GM21390 (cell line): ENCODE measurements at regions not wholly inside any gene's neighbourhood (a gene's known extent, or its start where the extent isn't known, plus 50 kb on each side); places are given as distances from the start of the nearest gene placed in this dataset.
"Not testable (repeated sequence)": the region's sequence is repeated elsewhere in the genome, so short reads cannot be mapped to it uniquely, and the experiment has no call there.

Source experiments
- ATAC-seq: cut with Tn5 transposase; IDR thresholded peaks from one replicate; pipeline ENCODE4 v1.9.1; 2021; ENCODE audit not compliant: unreplicated experiment

GRCh38 chr6:63010962-63011361 lies 200.3 kb upstream of the FKBP1C start:
- not testable (repeated sequence) for ATAC-seq

GRCh38 chr6:63014290-63014689 lies 197.0 kb upstream of the FKBP1C start:
- no peak for ATAC-seq

- no peak for ATAC-seq
Observed at GRCh38 chr6:63022631-63023030, 188.6 kb upstream of the FKBP1C start.

GRCh38 chr6:63023726-63024125 lies 187.5 kb upstream of the FKBP1C start:
- no peak for ATAC-seq

- no peak for ATAC-seq
Observed at GRCh38 chr6:63049216-63049615, 162.1 kb upstream of the FKBP1C start.

GRCh38 chr6:63053206-63053605 lies 158.1 kb upstream of the FKBP1C start:
- ATAC-seq: not testable (repeated sequence)

- ATAC-seq: no peak
Observed at GRCh38 chr6:63058601-63059000, 152.7 kb upstream of the FKBP1C start.

- ATAC-seq: no peak
Observed at GRCh38 chr6:63063631-63064271, 147.5 kb upstream of the FKBP1C start.

- ATAC-seq: peak; percentile 88
Observed at GRCh38 chr6:63066055-63066704, 145.1 kb upstream of the FKBP1C start.

- no peak for ATAC-seq
Observed at GRCh38 chr6:63094947-63095346, 116.3 kb upstream of the FKBP1C start.

- peak; percentile 61 for ATAC-seq
Observed at GRCh38 chr6:63097222-63097621, 114.0 kb upstream of the FKBP1C start.

- ATAC-seq: no peak
Observed at GRCh38 chr6:63098789-63099188, 112.5 kb upstream of the FKBP1C start.

- no peak for ATAC-seq
Observed at GRCh38 chr6:63099772-63100459, 111.4 kb upstream of the FKBP1C start.

GRCh38 chr6:63114610-63115211 lies 96.6 kb upstream of the FKBP1C start:
- peak; percentile 76 for ATAC-seq

- ATAC-seq: no peak
Observed at GRCh38 chr6:63121166-63121565, 90.1 kb upstream of the FKBP1C start.

- ATAC-seq: no peak
Observed at GRCh38 chr6:63140114-63140513, 71.2 kb upstream of the FKBP1C start.

GRCh38 chr6:63140692-63141318 lies 70.5 kb upstream of the FKBP1C start:
- ATAC-seq: no peak

GRCh38 chr6:63149730-63150129 lies 61.5 kb upstream of the FKBP1C start:
- no peak for ATAC-seq

GRCh38 chr6:63154535-63154934 lies 56.7 kb upstream of the FKBP1C start:
- no peak for ATAC-seq
